ENCODE measurements at regions not wholly inside any gene's neighbourhood (a gene's known extent, or its start where the extent isn't known, plus 50 kb on each side); places are given as distances from the start of the nearest gene placed in this dataset.
A peak's percentile ranks its signal among the peaks of the same experiment; 100 is the strongest.

DNA sequence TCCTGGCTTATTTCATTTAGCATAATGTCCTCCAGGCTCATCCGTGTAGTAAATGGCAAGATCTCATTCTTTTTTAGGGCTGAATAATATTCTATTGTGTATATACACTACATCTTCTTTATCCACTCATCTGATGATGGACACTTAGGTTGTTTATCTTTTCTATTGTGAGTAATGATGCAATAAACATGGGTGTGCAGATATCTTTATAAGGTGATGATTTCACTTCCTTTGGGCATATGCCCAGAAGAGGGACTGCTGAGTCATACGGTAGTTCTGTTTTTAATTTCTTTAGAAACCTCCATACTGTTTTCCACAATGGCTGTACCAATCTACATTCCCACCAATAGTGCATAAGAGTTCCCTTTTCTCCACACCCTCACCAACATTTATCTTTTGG, 317.6 kb upstream of the CNKSR2 start:
- DNase-seq: peak; percentile 1

DNA sequence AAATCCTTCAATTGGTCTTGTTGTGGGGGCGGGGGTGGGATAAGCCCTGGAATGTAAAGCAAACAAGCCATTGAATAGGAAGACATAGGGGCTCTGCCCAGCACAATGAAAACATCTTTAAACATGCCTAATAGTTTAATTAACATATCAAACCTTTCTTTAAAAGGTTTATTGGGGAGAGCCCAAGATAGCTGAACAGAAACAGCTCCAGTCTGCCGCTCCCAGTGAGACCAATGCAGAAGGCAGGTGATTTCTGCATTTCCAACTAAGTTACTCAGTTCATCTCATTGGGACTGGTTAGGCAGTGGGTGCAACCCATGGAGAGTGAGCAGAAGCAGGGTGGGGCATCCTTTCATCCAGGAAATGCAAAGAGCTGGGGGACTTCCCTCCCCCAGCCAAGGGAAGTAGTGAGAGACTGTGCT, 327.2 kb upstream of the CNKSR2 start:
- no peak for DNase-seq

DNA sequence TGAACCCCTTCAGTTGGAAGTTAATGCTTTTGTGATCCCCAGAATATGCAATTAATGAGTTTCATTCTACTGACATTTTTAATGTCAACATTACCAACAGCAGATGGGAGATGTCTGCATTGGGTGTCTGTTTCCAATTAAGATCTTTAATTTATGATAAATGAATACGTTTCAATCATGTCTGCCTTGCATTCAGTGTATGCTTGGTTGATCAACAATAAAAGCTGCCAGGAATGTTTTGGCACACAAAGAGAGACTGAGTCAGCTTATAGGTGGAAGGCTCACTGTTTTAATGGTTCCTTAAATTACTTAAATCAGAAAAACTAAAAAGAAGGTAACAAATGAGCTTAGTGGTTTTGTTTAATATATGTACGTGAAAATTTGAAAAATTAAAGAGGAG, 359.9 kb upstream of the CNKSR2 start:
- no peak for DNase-seq

DNA sequence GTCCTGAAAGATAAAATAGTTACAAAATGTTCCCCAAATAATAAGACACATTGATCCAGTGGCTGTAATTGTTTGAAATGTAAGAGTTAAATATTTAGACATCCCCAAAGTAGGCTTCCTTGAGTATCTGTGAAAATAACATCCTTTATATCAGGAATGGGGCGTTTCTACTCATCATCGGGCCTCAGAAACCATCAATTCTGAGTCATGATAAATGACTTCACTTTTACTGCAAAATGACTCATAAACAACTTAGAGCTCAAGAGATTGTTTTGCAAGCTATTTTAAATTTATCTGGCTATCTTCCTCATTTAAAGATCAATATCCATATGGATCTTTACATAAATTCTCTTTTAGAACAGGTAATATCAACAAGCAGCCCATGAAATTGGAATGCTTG, 369.4 kb upstream of the CNKSR2 start:
- peak; percentile 19 for DNase-seq

DNA sequence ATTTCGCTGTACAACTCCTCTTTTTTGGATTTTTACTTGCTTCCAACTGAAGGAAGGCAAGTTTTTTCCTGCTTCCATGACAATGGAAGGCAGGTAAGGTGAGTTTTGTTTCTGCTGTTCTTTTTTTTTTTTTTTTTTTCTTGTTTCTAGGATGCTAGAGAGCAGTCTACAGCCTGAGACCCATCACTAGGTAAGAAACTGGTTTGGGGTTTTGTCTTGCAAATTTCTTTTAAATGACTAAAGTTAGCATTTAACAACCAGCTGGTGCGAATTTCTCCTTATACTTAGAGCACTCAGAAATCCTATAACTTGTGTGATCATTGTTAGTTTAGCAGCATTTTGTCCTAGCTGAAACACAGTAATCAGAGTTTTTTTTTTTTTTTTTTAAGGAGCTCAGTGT, 378.4 kb upstream of the CNKSR2 start:
- no peak for DNase-seq

DNA sequence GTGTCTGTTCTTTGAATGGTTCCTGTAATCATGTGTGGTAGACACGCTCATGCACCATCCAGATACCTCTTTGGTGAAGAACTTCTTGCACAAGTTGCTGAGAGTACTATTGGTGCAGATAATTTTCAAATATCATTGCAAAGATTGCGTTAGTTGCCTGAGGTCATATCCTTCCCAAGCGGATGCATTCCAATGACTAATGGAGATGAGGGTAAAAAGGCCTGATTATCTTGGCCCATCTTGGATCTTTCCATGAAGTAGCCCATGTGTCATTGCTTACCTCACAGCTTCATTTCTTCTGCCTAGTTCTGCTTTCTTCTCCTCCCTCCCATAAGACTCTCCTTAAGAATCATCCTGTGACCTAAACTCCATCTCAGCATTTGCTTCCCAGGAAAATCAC, 384.9 kb upstream of the CNKSR2 start:
- DNase-seq: peak; percentile 0

DNA sequence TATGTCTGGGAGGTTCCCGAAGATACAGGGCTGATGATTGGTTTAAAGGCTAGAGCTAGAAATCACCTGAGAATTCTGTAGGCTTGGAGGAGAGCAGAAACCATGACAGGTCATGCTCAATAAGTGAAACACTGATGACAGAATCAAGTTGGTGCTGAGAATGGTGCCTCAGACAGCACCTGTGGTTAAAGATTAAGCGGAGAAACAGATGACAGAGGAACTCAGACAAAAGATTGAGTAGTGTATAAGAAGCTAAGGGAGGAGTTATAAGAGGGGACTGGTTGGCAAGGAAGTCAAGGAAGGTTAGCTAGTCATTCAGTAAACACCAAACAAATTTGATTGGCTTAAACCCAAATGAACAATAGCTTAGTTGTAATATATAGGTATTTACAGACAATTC, 385.4 kb upstream of the CNKSR2 start:
- DNase-seq: no peak

DNA sequence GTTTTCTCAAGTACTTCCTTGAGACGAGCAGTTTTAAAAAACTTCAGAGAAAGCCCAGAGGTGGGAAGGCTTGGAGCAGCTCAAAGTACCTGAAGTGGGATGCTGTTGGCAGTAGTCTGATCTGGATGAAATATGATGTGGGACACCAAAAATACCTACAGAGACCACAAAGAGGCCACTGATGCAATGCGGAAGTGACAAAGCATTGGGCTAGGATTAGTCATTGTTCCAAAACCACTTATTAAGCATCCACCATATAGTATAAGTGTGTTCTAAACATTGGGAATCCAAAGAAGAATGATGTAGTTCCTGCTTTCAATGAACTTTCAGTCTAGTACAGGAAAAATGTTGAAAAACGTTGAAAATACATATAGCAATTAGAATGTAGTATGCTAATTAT, 386.1 kb upstream of the CNKSR2 start:
- peak; percentile 1 for DNase-seq

DNA sequence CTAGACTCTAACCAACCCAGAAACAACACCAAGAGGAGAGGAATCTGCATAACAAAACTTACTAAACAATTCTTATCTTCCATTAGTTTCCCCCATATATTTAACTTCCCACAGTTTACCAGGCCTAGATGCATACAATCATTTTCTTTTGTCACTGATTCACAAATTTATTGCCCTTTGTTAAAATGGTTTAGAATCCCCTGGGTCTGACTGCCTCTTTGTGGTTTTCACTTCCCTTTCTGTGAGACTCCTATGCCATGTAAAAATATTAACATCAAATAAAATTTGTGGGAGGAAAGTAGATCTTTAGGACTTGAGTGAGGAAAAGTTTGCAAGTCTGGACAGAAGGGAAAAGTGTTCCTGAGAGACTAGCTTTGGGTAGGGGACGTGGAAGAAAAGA, 393.8 kb upstream of the CNKSR2 start:
- DNase-seq: no peak

DNA sequence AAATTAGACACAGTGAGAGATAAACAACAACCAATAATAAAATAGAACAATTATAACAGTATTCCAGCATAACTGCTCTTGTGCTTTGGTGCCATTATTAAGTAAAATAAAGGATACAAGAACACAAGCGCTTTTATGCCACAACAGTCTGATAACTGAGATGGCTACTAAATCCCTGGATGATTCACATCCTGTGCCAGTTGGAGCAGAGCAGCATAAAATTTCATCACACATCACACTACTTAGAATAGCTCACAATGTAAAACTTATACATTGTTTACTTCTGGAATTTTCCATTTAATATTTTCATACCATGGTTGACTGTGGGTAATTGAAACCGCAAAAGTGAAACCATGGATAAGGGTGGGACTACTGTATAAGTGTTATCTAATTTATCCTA, 399.9 kb upstream of the CNKSR2 start:
- peak; percentile 1 for DNase-seq

DNA sequence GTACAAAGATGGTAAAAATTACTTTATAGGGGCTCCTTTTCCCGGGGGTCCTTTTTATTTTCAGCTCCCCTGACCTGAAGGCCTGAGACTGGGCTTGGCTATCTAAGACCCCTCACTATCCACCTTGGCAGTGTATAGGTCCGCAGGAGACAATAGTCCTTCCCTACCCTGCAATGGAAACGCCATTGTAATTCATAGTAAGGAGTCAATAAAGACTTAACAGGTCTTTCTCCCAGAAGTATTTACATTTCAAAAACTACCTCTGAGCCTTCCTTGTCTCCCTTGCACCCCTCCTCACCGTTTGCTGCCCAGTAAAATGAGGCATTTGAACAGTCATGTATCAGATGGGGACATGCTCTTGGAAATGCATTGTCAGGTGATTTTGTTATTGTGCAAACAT, 401.2 kb upstream of the CNKSR2 start:
- no peak for DNase-seq

DNA sequence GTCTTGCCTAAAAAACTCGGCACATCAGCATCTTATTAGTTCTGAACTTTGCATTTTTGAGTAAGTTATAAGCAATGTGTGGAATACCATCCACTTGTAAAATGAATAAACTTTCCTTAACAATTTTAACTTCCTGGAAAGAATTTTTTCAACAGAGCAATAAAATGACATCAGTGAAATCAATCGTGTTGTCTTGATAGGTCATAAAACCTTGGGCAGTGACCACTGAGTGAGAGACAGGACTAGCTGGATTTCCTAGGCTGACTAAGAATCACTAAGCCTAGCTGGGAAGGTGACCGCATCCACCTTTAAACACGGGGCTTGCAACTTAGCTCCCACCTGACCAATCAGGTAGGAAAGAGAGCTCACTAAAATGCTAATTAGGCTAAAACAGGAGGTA, 403.0 kb upstream of the CNKSR2 start:
- DNase-seq: no peak

DNA sequence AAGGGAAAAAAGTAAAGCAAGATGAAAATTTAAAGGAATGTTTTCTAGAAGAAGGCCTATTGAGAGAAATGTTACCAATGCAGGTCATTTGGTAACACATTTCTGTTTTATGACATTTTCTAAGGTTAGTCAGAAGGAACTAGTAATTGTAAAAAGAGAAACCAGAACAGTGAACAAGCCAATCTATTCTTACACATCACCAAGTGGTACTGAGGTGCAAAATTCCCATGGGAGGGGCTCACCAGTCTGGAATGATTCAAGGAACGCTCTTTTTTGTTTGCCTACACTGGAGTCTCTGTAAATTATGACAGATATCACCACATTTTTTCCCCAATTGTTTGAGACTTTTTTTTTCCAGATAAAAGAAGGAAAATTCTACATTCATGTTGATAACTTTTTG, 404.7 kb upstream of the CNKSR2 start:
- DNase-seq: no peak

DNA sequence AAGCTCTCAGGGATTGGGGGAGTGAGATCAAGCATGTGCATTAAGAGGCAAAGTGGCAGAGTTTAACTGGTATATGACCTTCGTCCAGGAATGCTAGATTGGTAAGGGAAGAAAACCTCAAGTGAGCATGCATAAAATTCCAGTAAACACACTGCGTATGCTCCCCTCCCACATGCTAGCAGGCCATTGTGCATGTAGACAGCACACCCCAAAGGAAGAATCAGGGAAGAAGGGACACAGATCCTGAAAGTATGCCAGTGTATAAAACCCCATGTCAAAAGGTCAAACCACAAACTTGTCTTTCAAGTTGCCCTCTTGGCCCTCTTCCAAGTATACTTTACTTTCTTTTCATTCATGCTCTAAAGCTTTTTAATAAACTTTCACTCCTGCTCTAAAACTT, 405.2 kb upstream of the CNKSR2 start:
- DNase-seq: peak; percentile 9

DNA sequence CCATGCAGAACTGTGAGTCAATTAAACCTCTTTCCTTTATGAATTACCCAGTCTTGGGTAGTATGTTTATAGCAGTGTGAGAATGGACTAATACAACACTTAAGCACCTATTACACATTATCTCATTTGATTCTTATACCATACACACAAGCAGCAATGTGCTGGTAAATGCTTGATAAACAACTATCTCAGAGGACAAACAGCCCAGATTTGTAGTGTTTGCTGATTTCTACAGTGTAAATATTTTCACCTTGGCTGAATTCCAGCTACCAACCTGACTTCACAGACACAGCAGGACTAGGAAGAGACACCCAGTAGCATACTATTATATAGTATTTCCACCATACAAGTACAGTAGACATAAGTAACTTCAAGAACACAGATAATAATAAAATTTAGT, 406.5 kb upstream of the CNKSR2 start:
- DNase-seq: no peak

DNA sequence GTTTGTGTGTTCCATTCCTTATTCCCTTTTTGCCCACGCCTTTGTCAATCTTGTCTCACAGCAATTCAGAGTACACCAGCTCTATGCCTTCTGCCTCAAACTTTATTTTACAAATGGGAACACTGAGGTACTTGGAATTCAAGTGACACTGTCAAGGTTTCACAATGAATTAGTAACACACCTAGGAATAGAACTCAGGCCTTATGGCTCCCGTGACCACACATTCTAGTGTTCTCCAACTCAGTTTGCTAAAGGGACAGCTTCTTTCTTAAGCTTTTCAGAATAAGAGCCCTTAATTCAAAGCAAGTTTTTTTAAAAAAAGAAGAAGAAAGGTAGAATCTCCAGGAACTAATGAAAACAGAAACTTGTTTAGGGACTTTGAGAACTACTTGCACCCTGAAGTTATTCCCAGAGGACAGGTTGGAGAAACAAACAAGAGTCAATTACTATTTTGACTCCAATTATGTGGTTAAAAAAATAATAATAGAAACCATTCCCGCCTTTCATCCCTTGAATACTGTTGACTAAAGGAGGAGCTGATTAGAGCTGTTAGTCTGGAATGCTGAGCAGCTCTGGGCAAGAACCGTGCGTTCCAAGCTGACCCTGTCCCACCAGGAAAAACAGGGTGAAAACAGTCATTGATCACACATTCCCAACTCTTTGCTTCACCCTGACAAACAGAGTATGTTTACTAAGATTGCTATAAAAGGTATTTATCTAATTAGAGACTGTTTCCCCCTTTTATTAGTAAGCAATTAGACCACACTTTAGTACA, 408.8 kb upstream of the CNKSR2 start:
- no peak for DNase-seq

DNA sequence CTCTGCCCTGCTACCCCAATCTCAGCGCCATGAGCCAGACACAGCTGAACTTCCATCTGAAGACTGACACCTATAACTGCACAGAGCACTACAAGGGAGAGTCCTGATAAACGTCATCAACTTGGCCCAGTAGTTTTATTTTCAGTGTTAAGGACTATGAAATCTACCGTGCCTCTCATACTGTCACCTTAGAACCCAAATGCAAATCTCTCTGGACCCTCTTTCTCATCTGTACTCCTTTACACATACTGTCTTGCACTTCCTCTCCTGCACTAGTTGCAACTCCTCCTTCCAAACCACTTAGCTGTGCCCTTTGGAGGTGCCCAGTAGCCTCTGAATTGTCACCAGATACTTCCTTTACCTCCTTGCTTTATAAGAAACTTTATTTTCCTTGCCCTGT, 420.2 kb upstream of the CNKSR2 start:
- DNase-seq: no peak

DNA sequence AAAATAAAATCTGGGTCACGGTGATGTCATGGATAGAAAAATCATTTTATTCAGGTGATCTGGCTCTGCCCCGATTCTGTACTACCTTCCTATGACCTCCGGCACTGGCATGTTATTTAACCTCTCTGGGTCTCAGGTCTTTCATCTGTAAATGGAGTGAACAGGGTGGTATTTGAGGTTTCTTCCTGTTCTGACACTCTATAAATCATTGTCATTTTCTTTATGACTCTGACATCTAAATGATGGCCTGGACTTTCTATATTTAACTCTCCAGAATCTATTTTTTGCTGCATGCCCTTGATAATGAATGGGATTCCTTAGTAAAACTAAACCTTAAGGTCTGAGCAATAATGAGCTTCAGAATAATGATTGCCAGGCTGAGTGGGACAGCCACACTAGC, 422.0 kb upstream of the CNKSR2 start:
- no peak for DNase-seq

DNA sequence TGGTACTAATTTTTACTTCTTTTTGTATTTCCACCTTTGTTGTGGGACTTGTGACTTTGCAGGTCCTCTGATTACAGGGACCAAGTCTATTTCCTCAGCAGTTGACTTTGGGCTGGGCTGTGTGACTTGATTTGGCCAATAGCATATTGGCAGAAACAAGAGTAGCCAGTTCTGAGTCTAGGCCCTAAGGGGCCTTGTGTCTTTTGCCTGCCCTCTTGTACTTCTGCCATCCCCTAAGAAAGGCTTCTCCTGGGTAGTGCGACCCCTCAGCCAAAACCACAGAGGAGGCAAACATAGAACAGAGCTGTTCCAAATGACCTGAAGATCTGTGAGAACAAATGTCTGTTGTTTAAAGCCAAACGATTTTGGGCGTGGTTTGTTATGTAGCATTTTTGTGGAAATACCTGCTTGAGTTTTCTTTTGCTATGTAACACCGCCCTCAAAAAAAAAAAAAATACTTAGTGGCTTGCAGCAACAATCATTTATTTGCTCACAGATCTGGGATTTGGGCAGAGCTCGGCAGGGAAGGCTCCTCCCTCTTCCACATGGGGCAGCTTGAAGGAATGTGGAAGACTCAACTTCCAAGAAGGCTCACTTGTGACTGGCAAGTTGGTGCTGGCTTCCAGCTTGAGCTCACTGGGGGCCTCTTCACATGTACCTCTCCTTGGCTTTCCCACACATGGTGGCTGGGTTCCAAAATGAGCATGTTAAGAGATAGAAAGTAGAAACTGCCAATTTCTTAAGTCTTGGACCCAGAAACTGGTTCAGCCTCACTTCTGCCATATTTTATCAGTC, 423.0 kb upstream of the CNKSR2 start:
- no peak for DNase-seq

DNA sequence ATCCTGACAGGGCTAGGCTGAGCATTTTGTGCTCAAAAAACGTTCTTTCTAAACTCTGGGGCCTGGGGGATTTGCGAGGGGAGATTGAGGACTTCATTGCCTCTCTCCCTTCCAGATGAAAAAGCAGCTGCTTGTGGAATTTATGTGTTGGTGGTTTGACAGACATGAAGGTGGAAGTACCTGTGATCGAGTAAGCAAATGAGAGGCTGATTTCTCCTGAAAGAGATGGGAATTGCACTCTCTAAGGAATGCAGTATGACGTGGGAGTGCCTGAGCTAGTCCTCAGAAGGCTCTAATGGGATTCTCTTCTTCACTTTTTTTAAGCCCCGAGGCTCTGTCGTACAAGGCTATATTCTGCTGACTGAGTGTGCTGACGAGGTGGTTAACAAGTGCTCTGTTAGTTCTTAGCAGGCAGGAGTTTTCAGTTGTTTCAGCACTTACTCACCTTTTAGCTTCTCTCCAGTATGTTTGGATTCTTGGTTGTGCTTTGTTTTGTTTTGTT, 426.8 kb upstream of the CNKSR2 start:
- no peak for DNase-seq

DNA sequence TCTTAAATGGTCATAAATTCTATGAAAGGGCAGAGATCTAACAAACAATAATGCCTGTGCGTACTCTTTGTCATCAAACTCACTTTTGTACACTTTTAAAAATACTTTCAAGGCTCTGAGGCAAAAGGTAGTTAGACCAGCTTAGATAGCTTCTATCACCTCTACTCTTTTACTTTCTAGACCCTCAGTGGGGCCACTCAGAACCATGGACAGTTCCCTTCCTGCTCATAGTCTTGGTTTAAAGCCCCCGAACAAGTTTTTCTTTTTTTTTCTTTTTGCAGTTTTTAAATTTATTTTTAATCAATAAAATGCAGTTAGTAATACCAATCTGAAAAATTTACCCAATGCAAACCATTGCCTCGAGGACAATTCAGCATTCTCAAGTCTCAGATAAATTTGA, 460.5 kb upstream of the CNKSR2 start:
- DNase-seq: no peak

DNA sequence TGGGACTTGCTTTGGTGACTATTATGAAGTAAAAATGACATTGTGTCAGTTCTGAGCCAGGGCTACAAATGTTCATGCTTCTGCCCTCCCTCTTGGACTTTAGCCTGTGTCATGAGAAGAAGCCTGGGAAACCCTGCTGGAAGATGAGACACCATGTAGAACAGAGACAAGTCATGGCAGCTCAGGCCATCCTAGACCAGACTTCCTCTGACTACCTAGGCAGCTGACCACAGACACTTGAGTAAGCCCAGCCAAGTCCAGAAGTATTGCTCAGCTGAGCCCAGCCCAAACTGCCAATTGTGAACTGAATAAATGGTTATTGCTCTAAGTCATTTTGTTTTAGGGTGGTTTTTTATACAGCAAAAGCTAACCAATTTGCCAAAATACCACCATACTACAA, 467.6 kb upstream of the CNKSR2 start:
- DNase-seq: no peak

DNA sequence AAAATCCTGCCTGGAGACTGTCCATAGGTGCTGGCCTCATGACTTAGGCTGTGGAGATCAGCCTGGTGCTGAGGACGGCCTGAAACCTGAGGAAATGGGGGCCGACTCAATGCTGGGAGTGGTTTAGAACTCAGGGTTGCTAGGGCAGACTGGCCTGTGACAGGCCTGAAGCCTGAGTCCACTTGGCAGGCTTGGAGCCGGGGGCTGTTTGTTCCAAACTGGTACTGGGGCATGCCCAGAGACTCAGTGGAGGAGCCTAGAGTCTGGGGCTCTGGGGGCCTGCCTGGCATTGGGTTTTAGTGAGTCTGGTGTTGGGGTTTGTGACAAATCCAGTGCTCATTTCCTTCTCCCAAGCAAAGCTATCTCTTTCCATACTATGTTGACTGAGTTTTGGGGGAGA, 489.7 kb upstream of the CNKSR2 start:
- DNase-seq: no peak

DNA sequence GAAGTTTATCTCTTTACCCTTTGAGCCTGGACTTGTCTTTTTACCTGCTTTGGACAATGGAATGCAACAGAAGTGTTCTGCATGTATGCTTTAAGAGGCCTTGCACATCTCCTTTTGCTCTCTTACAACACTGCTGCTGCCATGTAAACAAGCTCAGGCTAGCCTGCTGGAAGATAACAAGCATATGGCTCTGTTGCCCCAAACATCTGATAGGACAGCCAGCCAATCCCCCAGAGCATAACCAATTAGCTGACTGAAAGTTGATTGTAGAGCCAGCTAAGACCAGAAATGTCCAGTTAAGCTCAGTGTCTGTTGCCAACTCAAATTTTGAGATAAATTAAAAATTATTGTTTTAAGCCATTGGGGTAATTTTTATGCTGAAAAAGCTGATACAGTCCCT, 510.6 kb upstream of the CNKSR2 start:
- DNase-seq: no peak

DNA sequence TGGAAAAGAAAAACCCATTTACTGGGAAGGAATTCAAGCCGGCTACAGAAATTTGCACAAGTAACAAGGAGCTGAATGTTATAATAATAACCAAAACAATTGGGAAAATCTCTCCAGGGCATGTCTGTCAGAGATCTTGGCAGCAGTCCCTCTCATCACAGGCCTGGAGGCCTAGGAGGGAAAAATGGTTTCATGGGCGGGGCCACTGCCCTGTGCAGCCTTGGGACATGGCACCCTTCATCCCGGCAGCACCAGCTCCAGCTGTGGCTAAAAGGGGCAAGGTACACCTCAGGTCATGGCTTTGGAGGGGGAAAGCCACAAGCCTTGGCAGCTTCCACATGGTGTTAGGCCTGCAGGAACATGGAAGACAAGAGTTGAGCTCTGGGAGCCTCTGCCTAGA, 513.1 kb upstream of the CNKSR2 start:
- no peak for DNase-seq

Measured in EL (cell line).